Ascending aorta (tissue), 2 donors: ENCODE measurements at regions not wholly inside any gene's neighbourhood (a gene's known extent, or its start where the extent isn't known, plus 50 kb on each side); places are given as distances from the start of the nearest gene placed in this dataset.
"Not testable (repeated sequence)": the region's sequence is repeated elsewhere in the genome, so short reads cannot be mapped to it uniquely, and the experiment has no call there.

Source experiments
- DNase-seq, 2 donors: peaks; one replicate each; pipeline ENCODE4 v3.0.0-alpha.2; 2019; ENCODE audit warnings: low spot score in 2 of 2
- H3K27ac ChIP-seq, 2 donors: fragments of 200-600 bp; sonication (generic); one replicate each; pipeline ENCODE4 v1.5.1; 2016 to 2017; ENCODE audit warnings: mild to moderate bottlenecking in 1 of 2
- H3K27me3 ChIP-seq: fragments of 200-600 bp; sonication (generic); one replicate; pipeline ENCODE4 v1.5.1; 2017
- H3K36me3 ChIP-seq, 2 donors: fragments of 200-600 bp; sonication (generic); one replicate each; pipeline ENCODE4 v1.5.1; 2016
- H3K4me1 ChIP-seq, 2 donors: fragments of 200-600 bp; sonication (generic); one replicate each; pipeline ENCODE4 v1.5.1; 2016 to 2017; ENCODE audit warnings: mild to moderate bottlenecking in 1 of 2
- H3K4me3 ChIP-seq, 2 donors: fragments of 200-600 bp; sonication (generic); one replicate each; pipeline ENCODE4 v1.5.1; 2016 to 2017; ENCODE audit warnings: mild to moderate bottlenecking in 1 of 2
- H3K9me3 ChIP-seq, 2 donors: fragments of 200-600 bp; sonication (generic); one replicate each; pipeline ENCODE4 v1.5.1; 2016
- intact Hi-C: fragments of 100-400 bp; cut with DNase I; formaldehyde crosslinking; loops from one replicate; pipeline ENCODE4 v1.15.1; 2023
- TF ChIP-seq, protein P1 (sequence below), 3 experiments: fragments of 200-600 bp in 2 of 3; fragments of 450-650 bp in 1 of 3; sonication (generic) in 2 of 3; IDR thresholded peaks; one replicate each; pipeline ENCODE4 v1.5.1; 2016 to 2019; ENCODE audit warnings: antibody characterized with exemption in 3 of 3, mild to moderate bottlenecking in 1 of 3, moderate library complexity in 1 of 3

DNA sequence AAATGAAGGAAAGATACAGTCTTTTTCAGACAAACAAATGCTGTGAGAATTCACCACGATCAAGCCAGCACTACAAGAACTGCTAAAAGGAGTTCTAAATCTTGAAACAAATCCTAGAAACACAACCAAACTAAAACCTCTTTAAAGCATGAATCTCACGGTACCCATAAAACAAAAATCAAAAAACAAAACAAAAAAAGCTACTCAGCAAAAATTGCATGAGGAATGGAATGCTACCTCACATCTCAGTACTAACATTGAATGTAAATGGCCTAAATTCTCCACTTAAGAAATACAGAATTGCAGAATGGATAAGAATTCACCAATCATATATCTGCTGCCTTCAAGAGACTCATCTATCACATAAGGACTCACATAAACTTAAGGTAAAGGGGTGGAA is 300.1 kb downstream of the NAF1 start:
- Histone ChIP-seq H3K4me1 (no peaks in the 10 kb centered on the region), H3K4me3 (no peak overlapping the region), H3K36me3 (no peaks in the 10 kb centered on the region), H3K9me3 (no peaks in the 10 kb centered on the region), H3K27me3 (no peaks in the 10 kb centered on the region), H3K27ac (no peak overlapping the region)
- intact Hi-C loops = no loop called here
- no peak for DNase-seq
- TF ChIP-seq, protein P1, sequence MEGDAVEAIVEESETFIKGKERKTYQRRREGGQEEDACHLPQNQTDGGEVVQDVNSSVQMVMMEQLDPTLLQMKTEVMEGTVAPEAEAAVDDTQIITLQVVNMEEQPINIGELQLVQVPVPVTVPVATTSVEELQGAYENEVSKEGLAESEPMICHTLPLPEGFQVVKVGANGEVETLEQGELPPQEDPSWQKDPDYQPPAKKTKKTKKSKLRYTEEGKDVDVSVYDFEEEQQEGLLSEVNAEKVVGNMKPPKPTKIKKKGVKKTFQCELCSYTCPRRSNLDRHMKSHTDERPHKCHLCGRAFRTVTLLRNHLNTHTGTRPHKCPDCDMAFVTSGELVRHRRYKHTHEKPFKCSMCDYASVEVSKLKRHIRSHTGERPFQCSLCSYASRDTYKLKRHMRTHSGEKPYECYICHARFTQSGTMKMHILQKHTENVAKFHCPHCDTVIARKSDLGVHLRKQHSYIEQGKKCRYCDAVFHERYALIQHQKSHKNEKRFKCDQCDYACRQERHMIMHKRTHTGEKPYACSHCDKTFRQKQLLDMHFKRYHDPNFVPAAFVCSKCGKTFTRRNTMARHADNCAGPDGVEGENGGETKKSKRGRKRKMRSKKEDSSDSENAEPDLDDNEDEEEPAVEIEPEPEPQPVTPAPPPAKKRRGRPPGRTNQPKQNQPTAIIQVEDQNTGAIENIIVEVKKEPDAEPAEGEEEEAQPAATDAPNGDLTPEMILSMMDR (IDR thresholded peaks at IDR 0.05) = no peak

- Histone ChIP-seq H3K9me3 (no peaks in the 10 kb centered on the region), H3K27me3 (no peaks in the 10 kb centered on the region), H3K4me3 (no peak overlapping the region), H3K27ac (no peak overlapping the region), H3K4me1 (no peaks in the 10 kb centered on the region), H3K36me3 (no peaks in the 10 kb centered on the region)
- intact Hi-C loops = no loop called here
- no peak for DNase-seq
- TF ChIP-seq, protein P1 (IDR thresholded peaks at IDR 0.05) = no peak
These were observed 301.6 kb downstream of the NAF1 start for GRCh38 chr4:162865102-162865501.

GRCh38 chr4:162853788-162854187 is 312.9 kb downstream of the NAF1 start:
- intact Hi-C loops = no loop called here
- no peaks in the 10 kb centered on the region for H3K4me1 ChIP-seq

GRCh38 chr4:162852642-162853041 is 314.0 kb downstream of the NAF1 start:
- Histone ChIP-seq H3K9me3 (no peaks in the 10 kb centered on the region), H3K4me1 (no peaks in the 10 kb centered on the region), H3K27me3 (no peaks in the 10 kb centered on the region), H3K36me3 (no peaks in the 10 kb centered on the region), H3K27ac (no peak overlapping the region), H3K4me3 (no peak overlapping the region)
- TF ChIP-seq, protein P1 (IDR thresholded peaks at IDR 0.05) = no peak
- intact Hi-C loops = no loop called here
- DNase-seq = no peak

More at GRCh38 chr4:162853788-162854187, 312.9 kb downstream of the NAF1 start:
- no peak overlapping the region for H3K27ac ChIP-seq
- no peaks in the 10 kb centered on the region for H3K36me3 ChIP-seq
- no peaks in the 10 kb centered on the region for H3K9me3 ChIP-seq
- no peaks in the 10 kb centered on the region for H3K27me3 ChIP-seq
- TF ChIP-seq, protein P1 (IDR thresholded peaks at IDR 0.05) = no peak
- DNase-seq = no peak
- H3K4me3 ChIP-seq = no peak overlapping the region

DNA sequence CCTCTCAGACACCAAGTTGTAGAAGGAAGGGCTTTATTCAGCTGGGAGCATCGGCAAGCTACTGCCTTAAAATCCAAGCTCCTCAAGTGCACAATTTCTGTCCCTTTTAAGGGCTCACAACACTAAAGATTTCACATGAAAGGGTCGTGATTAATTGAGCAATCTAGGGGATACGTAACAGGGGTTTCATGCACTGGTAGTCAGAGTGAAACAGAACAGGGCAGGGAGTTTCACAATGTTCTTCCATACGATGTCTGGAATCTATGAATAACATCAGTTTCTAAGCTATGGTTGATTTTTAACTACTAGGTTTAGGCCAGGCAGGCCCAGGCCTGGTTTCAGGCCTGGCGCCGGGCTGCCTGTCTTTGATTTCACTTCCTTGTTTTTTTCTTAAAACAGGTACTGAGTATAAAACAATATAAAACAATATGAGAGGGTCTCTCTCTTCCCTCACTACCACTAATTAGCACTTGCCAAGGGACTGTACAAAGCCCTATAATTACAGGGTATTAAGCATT is 315.4 kb downstream of the NAF1 start:
- DNase-seq, H3K27ac ChIP-seq, H3K27me3 ChIP-seq, H3K4me3 ChIP-seq, intact Hi-C loops, H3K36me3 ChIP-seq, H3K4me1 ChIP-seq, H3K9me3 ChIP-seq: not testable (repeated sequence)

- H3K4me1 ChIP-seq = no peaks in the 10 kb centered on the region
- no peaks in the 10 kb centered on the region for H3K9me3 ChIP-seq
- TF ChIP-seq, protein P1 (IDR thresholded peaks at IDR 0.05) = no peak
- DNase-seq = no peak
- no peak overlapping the region for H3K27ac ChIP-seq
- no peak overlapping the region for H3K4me3 ChIP-seq
- intact Hi-C loops = no loop called here
- no peaks in the 10 kb centered on the region for H3K27me3 ChIP-seq
- no peaks in the 10 kb centered on the region for H3K36me3 ChIP-seq
These were observed 316.8 kb downstream of the NAF1 start for GRCh38 chr4:162849937-162850336.
